SK-N-MC (cell line): ENCODE measurements at regions not wholly inside any gene's neighbourhood (a gene's known extent, or its start where the extent isn't known, plus 50 kb on each side); places are given as distances from the start of the nearest gene placed in this dataset.

Source experiments
- EZH2 ChIP-seq: fragments of 200-600 bp; sonication (generic); IDR thresholded peaks from one replicate; pipeline ENCODE4 v1.6.1; 2017; ENCODE audit warnings: antibody characterized with exemption
- FOXP2 ChIP-seq: optimal IDR thresholded peaks from 2 replicates; pipeline ENCODE3; 2011; ENCODE audit warnings: mild to moderate bottlenecking, moderate library complexity; ENCODE audit not compliant: insufficient read depth; ENCODE audit errors: extremely low read length, control extremely low read depth
- POLR2AphosphoS5 ChIP-seq: IDR thresholded peaks from 2 replicates; pipeline ENCODE4 v1.6.1; 2012; ENCODE audit warnings: mild to moderate bottlenecking, low read depth, low read length, borderline replicate concordance

DNA sequence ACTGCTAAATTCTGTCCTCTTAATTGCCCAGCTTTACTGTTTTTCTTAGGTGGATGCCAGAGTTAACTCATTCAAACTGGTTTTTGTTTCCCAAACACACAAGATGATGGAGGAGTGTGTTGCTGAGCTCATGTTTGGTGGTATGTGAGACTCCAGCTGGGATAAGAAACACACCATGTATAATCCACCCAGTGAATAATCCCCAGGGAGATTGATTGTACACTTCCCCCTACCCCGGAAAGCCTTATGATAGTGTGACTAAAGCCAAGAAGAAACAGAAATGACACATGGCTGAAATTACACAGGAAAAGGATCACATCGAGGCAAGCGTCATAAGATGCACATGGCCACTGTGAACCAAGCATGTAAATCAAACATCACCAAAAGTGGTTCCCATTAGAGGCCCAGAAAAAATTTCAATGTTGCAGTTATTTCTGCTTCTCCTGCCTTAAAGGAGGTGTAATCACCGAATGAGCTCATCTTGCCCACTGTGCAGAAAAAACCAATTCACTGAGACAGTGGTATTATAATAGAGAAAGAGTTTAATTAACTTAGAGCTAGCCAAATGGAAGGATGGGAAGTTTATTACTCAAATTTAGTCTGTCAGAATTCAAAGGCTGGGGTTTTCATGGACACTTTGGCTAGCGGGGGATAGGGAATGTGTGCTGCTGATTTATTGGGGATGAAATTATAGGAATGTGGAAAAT lies 56.7 kb upstream of the MAGI1 start:
- no peak for TF ChIP-seq POLR2AphosphoS5
- no peak for TF ChIP-seq EZH2
- no peak for TF ChIP-seq FOXP2
